K562 (cell line): ENCODE measurements at regions not wholly inside any gene's neighbourhood (a gene's known extent, or its start where the extent isn't known, plus 50 kb on each side); places are given as distances from the start of the nearest gene placed in this dataset.

ENCODE experiments used
- ATAC-seq: fragments of 200-7000 bp; cut with Tn5 transposase; 3 replicates; pipeline ENCODE4 v1.9.1; 2020; ENCODE audit warnings: moderate library complexity
- BruUV-seq: library from RNA; stranded (reverse); fragments of 400-500 nt; replicated peaks from 2 replicates; lab custom pipeline; 2021; lab: Mats Ljungman, UMichigan
- CTCF ChIA-PET: fragments of 300-600 bp; formaldehyde crosslinking; extraction: SDS; loops from one replicate; lab custom pipeline; 2021; ENCODE audit warnings: low intra/inter-chr PET ratio; lab: Yijun Ruan, JAX
- POLR2A ChIA-PET: fragments of 300-600, 350-650 bp; sonication (Branson Sonifier 250); formaldehyde crosslinking; extraction: SDS; loops from one replicate; lab custom pipeline; 2021; ENCODE audit warnings: antibody characterized with exemption, inconsistent platforms; lab: Yijun Ruan, JAX
- DNase-seq, 4 experiments: peaks; one replicate each; pipeline versions ENCODE4 v3.0.0 to v3.0.0-alpha.2; 2011 to 2018; ENCODE audit warnings: low spot score in 3 of 4, mixed read lengths in 3 of 4; ENCODE audit errors: extremely low read depth in 1 of 4
- FAIRE-seq: peaks from 2 replicates; lab custom pipeline; 2011; peaks lifted over from hg19 to GRCh38; lab: Jason Lieb, UNC
- H2AFZ ChIP-seq: 2 replicates; pipeline ENCODE4 v1.6.0; 2011; ENCODE audit warnings: low read depth, low read length, control low read depth, inconsistent platforms
- H3K27ac ChIP-seq: fragments of 200-600 bp; 3 replicates; pipeline ENCODE4 v1.8.0; 2011; ENCODE audit warnings: low read depth, mild to moderate bottlenecking, control low read depth, inconsistent platforms, low read length, moderate library complexity, mixed read lengths; ENCODE audit errors: extremely low read depth
- H3K27me3 ChIP-seq, 2 experiments: fragments of 300-600 bp in 1 of 2; 2 replicates in 1 of 2; 3 replicates in 1 of 2; pipeline versions ENCODE4 v1.6.0 to v1.8.0; 2011; ENCODE audit warnings: inconsistent platforms in 2 of 2, low read length in 2 of 2, mild to moderate bottlenecking in 1 of 2, mixed read lengths in 1 of 2, moderate library complexity in 1 of 2; ENCODE audit not compliant: control insufficient read depth in 2 of 2, insufficient read depth in 2 of 2
- H3K36me3 ChIP-seq: fragments of 300-600 bp; 3 replicates; pipeline ENCODE4 v1.8.0; 2011; ENCODE audit warnings: mild to moderate bottlenecking, low read length, inconsistent platforms; ENCODE audit not compliant: control insufficient read depth, insufficient read depth
- H3K4me1 ChIP-seq, 2 experiments: fragments of 200-600 bp in 1 of 2; replicated peaks in 1 of 2; 2 replicates in 1 of 2; 3 replicates in 1 of 2; pipeline versions ENCODE4 v1.5.1 to v1.8.0; 2011; ENCODE audit warnings: inconsistent platforms in 2 of 2, low read length in 2 of 2, mild to moderate bottlenecking in 1 of 2, mixed read lengths in 1 of 2, moderate library complexity in 1 of 2; ENCODE audit not compliant: control insufficient read depth in 2 of 2, insufficient read depth in 2 of 2
- H3K4me2 ChIP-seq: 2 replicates; pipeline ENCODE4 v1.6.1; 2011; ENCODE audit warnings: low read length, control low read depth, inconsistent platforms, mixed read lengths; ENCODE audit not compliant: insufficient read depth
- H3K4me3 ChIP-seq: fragments of 200-600 bp; sonication (generic), shearing (Covaris generic); 2 replicates; pipeline ENCODE4 v1.5.1; 2016; ENCODE audit warnings: control low read depth, inconsistent platforms
- H3K79me2 ChIP-seq: fragments of 200-600 bp; 3 replicates; pipeline ENCODE4 v1.8.0; 2011; ENCODE audit warnings: low read length, inconsistent platforms; ENCODE audit not compliant: control insufficient read depth, insufficient read depth
- H3K9ac ChIP-seq, 2 experiments: 2 replicates each; pipeline versions ENCODE4 v1.6.0 to v1.6.1; 2011; ENCODE audit warnings: low read depth in 2 of 2, low read length in 2 of 2, control low read depth in 1 of 2, inconsistent platforms in 1 of 2, mild to moderate bottlenecking in 1 of 2, mixed read lengths in 1 of 2; ENCODE audit not compliant: insufficient read depth in 1 of 2
- H3K9me1 ChIP-seq: one replicate; pipeline ENCODE4 v1.6.0; 2011; ENCODE audit warnings: inconsistent platforms, mild to moderate bottlenecking, low read length, moderate library complexity; ENCODE audit not compliant: control insufficient read depth, insufficient read depth
- H3K9me3 ChIP-seq: replicated peaks from 2 replicates; pipeline ENCODE4 v1.5.1; 2011; ENCODE audit warnings: low read depth, low read length, inconsistent platforms; ENCODE audit not compliant: control insufficient read depth, insufficient read depth
- H4K20me1 ChIP-seq: replicated peaks from 2 replicates; pipeline ENCODE4 v1.6.1; 2011; ENCODE audit warnings: low read length, inconsistent platforms, mixed read lengths; ENCODE audit not compliant: control insufficient read depth, insufficient read depth
- MEIS2 ChIP-seq: fragments of 450-650 bp; IDR thresholded peaks from 2 replicates; pipeline ENCODE4 v1.6.1; 2014; ENCODE audit warnings: mild to moderate bottlenecking; ENCODE audit not compliant: partially characterized antibody
- SETDB1 ChIP-seq: IDR thresholded peaks from one replicate; pipeline ENCODE4 v1.6.1; 2012; ENCODE audit warnings: low read length, control low read depth, inconsistent platforms
- ZFX ChIP-seq: sonication (generic); formaldehyde crosslinking; IDR thresholded peaks from 2 replicates; pipeline ENCODE4 v1.8.0; 2022; ENCODE audit warnings: mild to moderate bottlenecking, missing genetic modification reagents, moderate library complexity
- ZNF324 ChIP-seq: fragments of 250-450 bp; sonication (Bioruptor Pico); IDR thresholded peaks from 2 replicates; pipeline ENCODE4 v1.4.0; 2020; ENCODE audit warnings: mild to moderate bottlenecking
- WGBS: fragments of 100-300 bp; shearing (Covaris generic); methylation state at CpG from one replicate; pipeline ENCODE4 v1.1.6; 2016; ENCODE audit warnings: low coverage, mixed read lengths; ENCODE audit not compliant: insufficient coverage; ENCODE audit errors: missing lambda C conversion rate; 5-methylcytosine and 5-hydroxymethylcytosine counted together
- in situ Hi-C: fragments of 300-500 bp; cut with MboI; formaldehyde crosslinking; loops from 4 replicates; pipeline ENCODE4 v1.15.0; 2018; ENCODE audit warnings: inconsistent platforms, mixed read lengths
- intact Hi-C: fragments of 100-400 bp; cut with micrococcal nuclease; formaldehyde crosslinking; loops from 2 replicates; pipeline ENCODE4 v1.14.2; 2022
- TF ChIP-seq, protein P1 (sequence below): fragments of 200-800 bp; sonication (Bioruptor generic); IDR thresholded peaks from 2 replicates; pipeline ENCODE4 v1.6.1; 2017; ENCODE audit warnings: missing genetic modification characterization, missing compliant biosample characterization

DNA sequence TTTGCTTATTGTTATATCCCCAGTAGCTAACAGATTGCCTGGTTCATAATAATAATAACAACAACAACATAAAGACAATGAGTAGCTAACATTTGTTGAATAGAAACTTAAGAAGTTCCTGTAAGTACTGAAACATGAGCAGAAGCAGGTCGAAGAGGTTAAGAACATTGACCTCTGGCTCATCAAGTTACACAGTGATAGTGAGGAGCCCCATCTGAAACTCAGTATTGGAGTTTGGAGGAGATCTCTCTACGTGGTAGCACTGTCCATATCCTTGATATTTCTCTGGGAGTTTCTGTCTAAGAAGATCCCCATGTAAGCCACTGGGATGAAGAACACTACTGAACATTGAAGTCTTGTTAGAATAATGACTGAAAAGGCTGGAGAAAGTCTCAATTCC lies 600.4 kb downstream of the RFPL4B start:
- peak; percentile 84 for ATAC-seq
- no TSS peak for BruUV-seq
- Histone ChIP-seq H4K20me1 (no peaks in the 10 kb centered on the region), H3K4me3 (no peak overlapping the region), H3K79me2 (no peaks in the 10 kb centered on the region), H3K27ac (peak overlapping the region; percentile 49; the same call in 1 of the 3 replicates), H3K36me3 (no peaks in the 10 kb centered on the region; the same call in 2 of the 3 replicates), H3K27me3 (no peaks in the 10 kb centered on the region), H3K9me3 (peaks cover 4% of the 10 kb centered on the region), H3K9ac (no peak overlapping the region), H3K4me1 (peaks cover 0 to 31% of the 10 kb centered on the region in 2 experiments; a peak in 3 of 5 replicates), H2AFZ (peak overlapping the region; percentile 84), H3K4me2 (no peak overlapping the region), H3K9me1 (no peaks in the 10 kb centered on the region)
- peak in 2 of 4 experiments; percentile 9 to 50 for DNase-seq
- in situ Hi-C loops (no loop called here), intact Hi-C loops (no loop called here)
- 0% methylated on average over 2 of the region's 2 CpGs for WGBS
- POLR2A ChIA-PET, result no interaction called here
- CTCF ChIA-PET, result no interaction called here
- no peak for FAIRE-seq
- TF ChIP-seq, protein P1, sequence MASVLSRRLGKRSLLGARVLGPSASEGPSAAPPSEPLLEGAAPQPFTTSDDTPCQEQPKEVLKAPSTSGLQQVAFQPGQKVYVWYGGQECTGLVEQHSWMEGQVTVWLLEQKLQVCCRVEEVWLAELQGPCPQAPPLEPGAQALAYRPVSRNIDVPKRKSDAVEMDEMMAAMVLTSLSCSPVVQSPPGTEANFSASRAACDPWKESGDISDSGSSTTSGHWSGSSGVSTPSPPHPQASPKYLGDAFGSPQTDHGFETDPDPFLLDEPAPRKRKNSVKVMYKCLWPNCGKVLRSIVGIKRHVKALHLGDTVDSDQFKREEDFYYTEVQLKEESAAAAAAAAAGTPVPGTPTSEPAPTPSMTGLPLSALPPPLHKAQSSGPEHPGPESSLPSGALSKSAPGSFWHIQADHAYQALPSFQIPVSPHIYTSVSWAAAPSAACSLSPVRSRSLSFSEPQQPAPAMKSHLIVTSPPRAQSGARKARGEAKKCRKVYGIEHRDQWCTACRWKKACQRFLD (CRISPR knock-in tag), result no peak
- TF ChIP-seq SETDB1, result no peak

DNA sequence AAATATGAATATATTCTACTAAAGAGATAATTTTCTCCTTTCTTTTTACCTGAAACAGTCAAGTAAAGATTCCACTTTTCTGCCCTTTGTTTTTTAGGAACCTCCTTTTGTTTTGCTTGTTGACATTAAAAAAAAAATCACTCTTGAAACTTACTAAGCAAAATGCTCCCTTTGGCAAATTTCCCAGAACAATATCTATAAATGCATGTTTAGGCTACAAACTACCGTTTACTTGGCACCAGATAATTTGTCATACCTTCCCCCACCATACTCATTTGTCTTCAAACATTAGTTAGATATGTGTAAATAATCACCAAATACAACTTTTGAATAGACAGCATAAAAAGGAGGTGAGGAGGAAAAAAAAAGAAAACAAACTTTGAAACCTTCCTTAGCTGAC lies 604.7 kb downstream of the RFPL4B start:
- Histone ChIP-seq H3K9me3 (peaks cover 4% of the 10 kb centered on the region), H4K20me1 (no peaks in the 10 kb centered on the region), H3K79me2 (no peaks in the 10 kb centered on the region), H2AFZ (peak overlapping the region; percentile 65), H3K27ac (peak overlapping the region; percentile 62; the same call in 2 of the 3 replicates), H3K4me3 (no peak overlapping the region), H3K9ac (peak overlapping the region in 1 of 2 experiments; percentile 17; a peak in 1 of 4 replicates), H3K4me2 (no peak overlapping the region; the same call in 1 of the 2 replicates), H3K27me3 (no peaks in the 10 kb centered on the region), H3K9me1 (no peaks in the 10 kb centered on the region), H3K4me1 (peaks cover 4 to 27% of the 10 kb centered on the region in 2 experiments; a peak in 3 of 5 replicates), H3K36me3 (no peaks in the 10 kb centered on the region; the same call in 2 of the 3 replicates)
- no peak; the same call in 2 of the 3 replicates for ATAC-seq
- WGBS, result 0% methylated on average over 1 of the region's 1 CpG
- peak in 2 of 4 experiments; percentile 8 to 63 for DNase-seq
- ChIA-PET CTCF (no interaction called here), POLR2A (no interaction called here)
- intact Hi-C loops (no loop called here), in situ Hi-C loops (no loop called here)
- FAIRE-seq, result peak; percentile 6
- no TSS peak for BruUV-seq
- TF ChIP-seq ZFX (CRISPR knock-in tag) (no peak), MEIS2 (peak; percentile 56), ZNF324 (no peak)
